ENCODE measurements at regions not wholly inside any gene's neighbourhood (a gene's known extent, or its start where the extent isn't known, plus 50 kb on each side); places are given as distances from the start of the nearest gene placed in this dataset.

DNA sequence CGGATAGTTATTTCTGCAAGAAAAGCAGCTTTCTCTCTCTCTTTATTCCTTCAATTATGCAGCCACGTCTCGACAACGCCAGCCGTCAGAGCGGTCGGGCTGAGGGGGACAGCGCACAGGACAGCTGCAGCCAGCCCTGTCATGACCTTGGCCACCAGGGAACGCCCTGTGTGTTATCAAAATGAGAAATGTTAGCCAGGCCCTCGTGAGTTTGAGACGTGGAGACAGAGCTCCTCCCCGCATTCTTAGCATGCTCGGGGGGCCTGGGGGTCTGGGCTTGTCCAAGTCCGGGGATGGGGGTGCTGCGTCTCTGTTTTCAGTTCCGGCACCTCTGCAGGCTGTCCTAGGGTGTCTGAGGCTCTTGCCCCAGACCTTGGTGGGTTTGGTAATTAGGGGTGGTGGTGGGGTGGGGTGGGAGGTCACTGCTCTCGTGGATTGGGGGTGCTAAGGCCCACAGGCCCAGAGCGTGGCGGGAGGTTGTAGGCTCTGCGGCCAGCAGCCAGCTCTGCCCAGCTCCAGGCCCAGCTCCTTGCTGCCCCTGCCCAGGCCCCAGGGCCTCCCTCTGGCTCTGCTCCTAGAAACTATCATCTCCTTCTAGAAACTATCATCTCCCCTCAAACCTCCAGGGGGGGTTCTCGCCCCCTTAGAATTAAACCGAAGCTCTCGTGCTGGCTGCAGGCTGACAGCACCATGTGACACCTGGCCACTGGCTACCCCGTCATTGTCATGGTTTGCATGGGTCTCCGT lies 54.3 kb upstream of the GATA5 start:
- TF ChIP-seq JUN (CRISPR knock-in tag; IDR thresholded peaks at IDR 0.05) (no peak), NFYB (CRISPR knock-in tag; conservative IDR thresholded peaks at IDR 0.05; ENCODE audit: low read depth) (no peak), TCF7 (CRISPR knock-in tag; IDR thresholded peaks at IDR 0.05; ENCODE audit: low read depth) (no peak), IRF2 (CRISPR knock-in tag; IDR thresholded peaks at IDR 0.05; ENCODE audit: borderline replicate concordance, low read depth) (no peak), TEAD4 (CRISPR knock-in tag; IDR thresholded peaks at IDR 0.05) (no peak), ESRRA (CRISPR knock-in tag; IDR thresholded peaks at IDR 0.05; ENCODE audit: borderline replicate concordance) (no peak), NFE2L1 (CRISPR knock-in tag; IDR thresholded peaks at IDR 0.05) (no peak), GABPB1 (CRISPR knock-in tag; IDR thresholded peaks at IDR 0.05) (no peak)
- TF ChIP-seq, protein P1, sequence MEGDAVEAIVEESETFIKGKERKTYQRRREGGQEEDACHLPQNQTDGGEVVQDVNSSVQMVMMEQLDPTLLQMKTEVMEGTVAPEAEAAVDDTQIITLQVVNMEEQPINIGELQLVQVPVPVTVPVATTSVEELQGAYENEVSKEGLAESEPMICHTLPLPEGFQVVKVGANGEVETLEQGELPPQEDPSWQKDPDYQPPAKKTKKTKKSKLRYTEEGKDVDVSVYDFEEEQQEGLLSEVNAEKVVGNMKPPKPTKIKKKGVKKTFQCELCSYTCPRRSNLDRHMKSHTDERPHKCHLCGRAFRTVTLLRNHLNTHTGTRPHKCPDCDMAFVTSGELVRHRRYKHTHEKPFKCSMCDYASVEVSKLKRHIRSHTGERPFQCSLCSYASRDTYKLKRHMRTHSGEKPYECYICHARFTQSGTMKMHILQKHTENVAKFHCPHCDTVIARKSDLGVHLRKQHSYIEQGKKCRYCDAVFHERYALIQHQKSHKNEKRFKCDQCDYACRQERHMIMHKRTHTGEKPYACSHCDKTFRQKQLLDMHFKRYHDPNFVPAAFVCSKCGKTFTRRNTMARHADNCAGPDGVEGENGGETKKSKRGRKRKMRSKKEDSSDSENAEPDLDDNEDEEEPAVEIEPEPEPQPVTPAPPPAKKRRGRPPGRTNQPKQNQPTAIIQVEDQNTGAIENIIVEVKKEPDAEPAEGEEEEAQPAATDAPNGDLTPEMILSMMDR (IDR thresholded peaks at IDR 0.05): no peak
- TF ChIP-seq, protein P2, sequence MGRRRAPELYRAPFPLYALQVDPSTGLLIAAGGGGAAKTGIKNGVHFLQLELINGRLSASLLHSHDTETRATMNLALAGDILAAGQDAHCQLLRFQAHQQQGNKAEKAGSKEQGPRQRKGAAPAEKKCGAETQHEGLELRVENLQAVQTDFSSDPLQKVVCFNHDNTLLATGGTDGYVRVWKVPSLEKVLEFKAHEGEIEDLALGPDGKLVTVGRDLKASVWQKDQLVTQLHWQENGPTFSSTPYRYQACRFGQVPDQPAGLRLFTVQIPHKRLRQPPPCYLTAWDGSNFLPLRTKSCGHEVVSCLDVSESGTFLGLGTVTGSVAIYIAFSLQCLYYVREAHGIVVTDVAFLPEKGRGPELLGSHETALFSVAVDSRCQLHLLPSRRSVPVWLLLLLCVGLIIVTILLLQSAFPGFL (CRISPR knock-in tag; IDR thresholded peaks at IDR 0.05; ENCODE audit: borderline replicate concordance): no peak
- TF ChIP-seq, protein P3, sequence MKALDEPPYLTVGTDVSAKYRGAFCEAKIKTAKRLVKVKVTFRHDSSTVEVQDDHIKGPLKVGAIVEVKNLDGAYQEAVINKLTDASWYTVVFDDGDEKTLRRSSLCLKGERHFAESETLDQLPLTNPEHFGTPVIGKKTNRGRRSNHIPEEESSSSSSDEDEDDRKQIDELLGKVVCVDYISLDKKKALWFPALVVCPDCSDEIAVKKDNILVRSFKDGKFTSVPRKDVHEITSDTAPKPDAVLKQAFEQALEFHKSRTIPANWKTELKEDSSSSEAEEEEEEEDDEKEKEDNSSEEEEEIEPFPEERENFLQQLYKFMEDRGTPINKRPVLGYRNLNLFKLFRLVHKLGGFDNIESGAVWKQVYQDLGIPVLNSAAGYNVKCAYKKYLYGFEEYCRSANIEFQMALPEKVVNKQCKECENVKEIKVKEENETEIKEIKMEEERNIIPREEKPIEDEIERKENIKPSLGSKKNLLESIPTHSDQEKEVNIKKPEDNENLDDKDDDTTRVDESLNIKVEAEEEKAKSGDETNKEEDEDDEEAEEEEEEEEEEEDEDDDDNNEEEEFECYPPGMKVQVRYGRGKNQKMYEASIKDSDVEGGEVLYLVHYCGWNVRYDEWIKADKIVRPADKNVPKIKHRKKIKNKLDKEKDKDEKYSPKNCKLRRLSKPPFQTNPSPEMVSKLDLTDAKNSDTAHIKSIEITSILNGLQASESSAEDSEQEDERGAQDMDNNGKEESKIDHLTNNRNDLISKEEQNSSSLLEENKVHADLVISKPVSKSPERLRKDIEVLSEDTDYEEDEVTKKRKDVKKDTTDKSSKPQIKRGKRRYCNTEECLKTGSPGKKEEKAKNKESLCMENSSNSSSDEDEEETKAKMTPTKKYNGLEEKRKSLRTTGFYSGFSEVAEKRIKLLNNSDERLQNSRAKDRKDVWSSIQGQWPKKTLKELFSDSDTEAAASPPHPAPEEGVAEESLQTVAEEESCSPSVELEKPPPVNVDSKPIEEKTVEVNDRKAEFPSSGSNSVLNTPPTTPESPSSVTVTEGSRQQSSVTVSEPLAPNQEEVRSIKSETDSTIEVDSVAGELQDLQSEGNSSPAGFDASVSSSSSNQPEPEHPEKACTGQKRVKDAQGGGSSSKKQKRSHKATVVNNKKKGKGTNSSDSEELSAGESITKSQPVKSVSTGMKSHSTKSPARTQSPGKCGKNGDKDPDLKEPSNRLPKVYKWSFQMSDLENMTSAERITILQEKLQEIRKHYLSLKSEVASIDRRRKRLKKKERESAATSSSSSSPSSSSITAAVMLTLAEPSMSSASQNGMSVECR (CRISPR knock-in tag; IDR thresholded peaks at IDR 0.05; ENCODE audit: borderline replicate concordance): no peak
- TF ChIP-seq, protein P4, sequence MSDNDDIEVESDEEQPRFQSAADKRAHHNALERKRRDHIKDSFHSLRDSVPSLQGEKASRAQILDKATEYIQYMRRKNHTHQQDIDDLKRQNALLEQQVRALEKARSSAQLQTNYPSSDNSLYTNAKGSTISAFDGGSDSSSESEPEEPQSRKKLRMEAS (CRISPR knock-in tag; IDR thresholded peaks at IDR 0.05): no peak
- TF ChIP-seq, protein P5, sequence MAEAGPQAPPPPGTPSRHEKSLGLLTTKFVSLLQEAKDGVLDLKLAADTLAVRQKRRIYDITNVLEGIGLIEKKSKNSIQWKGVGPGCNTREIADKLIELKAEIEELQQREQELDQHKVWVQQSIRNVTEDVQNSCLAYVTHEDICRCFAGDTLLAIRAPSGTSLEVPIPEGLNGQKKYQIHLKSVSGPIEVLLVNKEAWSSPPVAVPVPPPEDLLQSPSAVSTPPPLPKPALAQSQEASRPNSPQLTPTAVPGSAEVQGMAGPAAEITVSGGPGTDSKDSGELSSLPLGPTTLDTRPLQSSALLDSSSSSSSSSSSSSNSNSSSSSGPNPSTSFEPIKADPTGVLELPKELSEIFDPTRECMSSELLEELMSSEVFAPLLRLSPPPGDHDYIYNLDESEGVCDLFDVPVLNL (CRISPR knock-in tag; IDR thresholded peaks at IDR 0.05; ENCODE audit: borderline replicate concordance, low read depth): no peak
